ENCODE measurements at regions not wholly inside any gene's neighbourhood (a gene's known extent, or its start where the extent isn't known, plus 50 kb on each side); places are given as distances from the start of the nearest gene placed in this dataset.

GRCh38 chr4:54384152-54384551 lies 155.1 kb downstream of the PDGFRA start:
- no peak for TF ChIP-seq CTCF (IDR thresholded peaks at IDR 0.05; ENCODE audit: low read length)
- TF ChIP-seq EZH2phosphoT487 (IDR thresholded peaks at IDR 0.05; ENCODE audit: low read length): no peak
- TF ChIP-seq EZH2 (optimal IDR thresholded peaks at IDR 0.05; ENCODE audit: low read depth, low read length): no peak
